ENCODE measurements at regions not wholly inside any gene's neighbourhood (a gene's known extent, or its start where the extent isn't known, plus 50 kb on each side); places are given as distances from the start of the nearest gene placed in this dataset.

DNA sequence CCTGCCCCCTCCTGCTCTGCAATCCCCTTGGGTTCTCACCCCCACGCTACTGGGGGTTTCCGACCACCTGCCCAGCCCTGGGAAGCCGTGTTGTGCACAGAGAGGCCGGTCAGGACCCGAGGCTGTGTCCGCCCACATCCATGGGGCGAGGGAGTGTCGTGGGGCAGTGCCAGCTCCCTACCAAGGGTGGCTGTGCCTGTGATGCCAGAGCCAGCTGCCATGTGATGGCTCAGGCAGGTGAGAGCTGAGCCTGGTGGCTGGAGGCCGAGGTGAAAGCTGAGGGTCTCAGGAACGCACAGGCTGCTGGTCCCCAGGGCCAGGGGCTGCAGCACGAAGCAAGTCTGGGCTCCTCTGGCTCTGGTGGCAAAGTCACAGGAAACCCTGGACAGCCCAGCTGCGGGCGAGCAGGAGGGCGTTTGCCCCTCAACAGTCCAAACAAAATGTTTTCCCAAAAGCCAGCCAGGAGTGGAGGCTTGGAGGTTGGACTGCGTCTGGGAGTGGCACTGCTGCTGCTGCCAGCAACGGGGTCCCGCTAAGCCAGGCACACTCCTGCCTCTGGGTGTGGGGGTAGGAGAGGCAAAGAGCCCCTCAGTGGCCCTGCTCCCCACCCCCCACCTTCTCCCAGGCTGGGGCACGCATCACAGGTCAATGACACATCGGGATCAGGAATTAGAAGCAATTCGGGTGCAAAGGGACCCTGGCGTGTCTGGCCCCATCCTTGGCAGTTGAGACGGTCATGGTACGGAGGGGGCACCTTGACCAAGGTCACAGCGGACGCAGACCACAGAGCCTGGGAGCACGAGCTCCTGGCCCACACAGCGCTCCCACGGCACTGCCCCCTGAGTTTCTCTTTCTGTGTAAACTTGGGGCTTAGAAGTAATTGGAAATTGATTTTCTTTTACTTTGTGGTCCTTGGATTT is 72.4 kb upstream of the GPC1 start:
- in situ Hi-C loops (cut with MboI; ENCODE audit: low sequenced_read_pairs): no loop called here
- ATAC-seq (ENCODE audit: low read depth) (no peak), DNase-seq (no peak)
- H2BK120ac ChIP-seq (ENCODE audit: low read depth, low read length): no peak overlapping the region
- no peak overlapping the region for H2BK20ac ChIP-seq (ENCODE audit: low read depth, low read length)
- H2AK5ac ChIP-seq (ENCODE audit: low read depth, low read length): no peak overlapping the region; the same call in 1 of the 2 replicates
- no peak overlapping the region for H2BK15ac ChIP-seq (ENCODE audit: low read depth, low read length)
- WGBS, 2 experiments (ENCODE audit: extremely low coverage in 2 of 2, insufficient read length in 1 of 2): 80% methylated on average over 11 of the region's 28 CpGs; no CpG with 5 or more reads in 1 of the 2 experiments
- peaks cover 4% of the 10 kb centered on the region for H3K9me1 ChIP-seq (ENCODE audit: insufficient read depth, low read length)
- H4K91ac ChIP-seq (ENCODE audit: insufficient read depth, low read depth, low read length): no peak overlapping the region; the same call in 1 of the 2 replicates
- H2AK9ac ChIP-seq (replicated peaks; ENCODE audit: low read depth, low read length, poor library complexity): no peak overlapping the region
- H3K14ac ChIP-seq (replicated peaks; ENCODE audit: low read depth, low read length): no peak overlapping the region
- dilution Hi-C loops (cut with HindIII; ENCODE audit: low sequenced_read_pairs, unreplicated experiment): no loop called here
- no peak overlapping the region for H3K27ac ChIP-seq (ENCODE audit: insufficient read depth, low read length)
- no peaks in the 10 kb centered on the region for H3K4me1 ChIP-seq (ENCODE audit: control insufficient read depth, insufficient read depth, low read length)
- no peak for TF ChIP-seq MAZ (IDR thresholded peaks at IDR 0.05; ENCODE audit: borderline replicate concordance, low read depth, low read length)
- TF ChIP-seq MAFK (IDR thresholded peaks at IDR 0.05; ENCODE audit: low read depth, low read length): no peak
- TF ChIP-seq, protein P1, sequence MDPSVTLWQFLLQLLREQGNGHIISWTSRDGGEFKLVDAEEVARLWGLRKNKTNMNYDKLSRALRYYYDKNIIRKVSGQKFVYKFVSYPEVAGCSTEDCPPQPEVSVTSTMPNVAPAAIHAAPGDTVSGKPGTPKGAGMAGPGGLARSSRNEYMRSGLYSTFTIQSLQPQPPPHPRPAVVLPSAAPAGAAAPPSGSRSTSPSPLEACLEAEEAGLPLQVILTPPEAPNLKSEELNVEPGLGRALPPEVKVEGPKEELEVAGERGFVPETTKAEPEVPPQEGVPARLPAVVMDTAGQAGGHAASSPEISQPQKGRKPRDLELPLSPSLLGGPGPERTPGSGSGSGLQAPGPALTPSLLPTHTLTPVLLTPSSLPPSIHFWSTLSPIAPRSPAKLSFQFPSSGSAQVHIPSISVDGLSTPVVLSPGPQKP (IDR thresholded peaks at IDR 0.05; ENCODE audit: borderline replicate concordance, low read depth, low read length): no peak
- TF ChIP-seq RCOR1 (IDR thresholded peaks at IDR 0.05; ENCODE audit: insufficient replicate concordance, low read length): no peak
- no peak for TF ChIP-seq FOS (IDR thresholded peaks at IDR 0.05; ENCODE audit: low read depth, low read length)
- no peak for TF ChIP-seq RAD21 (IDR thresholded peaks at IDR 0.05; ENCODE audit: low read length)
- TF ChIP-seq BHLHE40 (IDR thresholded peaks at IDR 0.05; ENCODE audit: low read depth, low read length): no peak
- TF ChIP-seq NFE2L2 (IDR thresholded peaks at IDR 0.05; ENCODE audit: low read depth, low read length): no peak
- TF ChIP-seq, protein P2, sequence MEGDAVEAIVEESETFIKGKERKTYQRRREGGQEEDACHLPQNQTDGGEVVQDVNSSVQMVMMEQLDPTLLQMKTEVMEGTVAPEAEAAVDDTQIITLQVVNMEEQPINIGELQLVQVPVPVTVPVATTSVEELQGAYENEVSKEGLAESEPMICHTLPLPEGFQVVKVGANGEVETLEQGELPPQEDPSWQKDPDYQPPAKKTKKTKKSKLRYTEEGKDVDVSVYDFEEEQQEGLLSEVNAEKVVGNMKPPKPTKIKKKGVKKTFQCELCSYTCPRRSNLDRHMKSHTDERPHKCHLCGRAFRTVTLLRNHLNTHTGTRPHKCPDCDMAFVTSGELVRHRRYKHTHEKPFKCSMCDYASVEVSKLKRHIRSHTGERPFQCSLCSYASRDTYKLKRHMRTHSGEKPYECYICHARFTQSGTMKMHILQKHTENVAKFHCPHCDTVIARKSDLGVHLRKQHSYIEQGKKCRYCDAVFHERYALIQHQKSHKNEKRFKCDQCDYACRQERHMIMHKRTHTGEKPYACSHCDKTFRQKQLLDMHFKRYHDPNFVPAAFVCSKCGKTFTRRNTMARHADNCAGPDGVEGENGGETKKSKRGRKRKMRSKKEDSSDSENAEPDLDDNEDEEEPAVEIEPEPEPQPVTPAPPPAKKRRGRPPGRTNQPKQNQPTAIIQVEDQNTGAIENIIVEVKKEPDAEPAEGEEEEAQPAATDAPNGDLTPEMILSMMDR (conservative IDR thresholded peaks at IDR 0.05; ENCODE audit: low read depth, low read length): no peak
- TF ChIP-seq CEBPB (IDR thresholded peaks at IDR 0.05; ENCODE audit: low read depth, low read length): no peak
- TF ChIP-seq SMC3 (IDR thresholded peaks at IDR 0.05; ENCODE audit: low read depth, low read length): no peak
- no peak for TF ChIP-seq CHD1 (IDR thresholded peaks at IDR 0.05; ENCODE audit: low read depth, low read length)
- TF ChIP-seq POLR2A (IDR thresholded peaks at IDR 0.05; ENCODE audit: low read depth, low read length): no peak
- no peak for TF ChIP-seq RFX5 (IDR thresholded peaks at IDR 0.05; ENCODE audit: low read depth, low read length)
- H3K36me3 ChIP-seq (ENCODE audit: control insufficient read depth, insufficient read depth, low read length): no peaks in the 10 kb centered on the region
- no peak overlapping the region for H4K8ac ChIP-seq (ENCODE audit: low read depth in 2 of 2, low read length in 2 of 2)
- H3K4me2 ChIP-seq (ENCODE audit: low read depth, low read length): no peak overlapping the region
- H3K23ac ChIP-seq (ENCODE audit: low read depth, low read length): no peak overlapping the region
- H3K79me1 ChIP-seq (ENCODE audit: low read depth in 1 of 2, low read length in 2 of 2): no peaks in the 10 kb centered on the region
- H3K9me3 ChIP-seq (ENCODE audit: control insufficient read depth, insufficient read depth, low read length): peaks cover 28% of the 10 kb centered on the region
- ChIA-PET POLR2A (ENCODE audit: unreplicated experiment) (no interaction called here), CTCF (no interaction called here)
- H3K27me3 ChIP-seq (ENCODE audit: control insufficient read depth, insufficient read depth, low read length): no peaks in the 10 kb centered on the region
- intact Hi-C loops (cut with micrococcal nuclease): no loop called here
- H2BK5ac ChIP-seq (ENCODE audit: low read depth, low read length, poor library complexity, severe bottlenecking): no peak overlapping the region
- H3K9ac ChIP-seq (ENCODE audit: low read depth, low read length): no peak overlapping the region
- no peak overlapping the region for H3K4ac ChIP-seq (ENCODE audit: low read depth, low read length)
- no peak overlapping the region for H2AFZ ChIP-seq (replicated peaks; ENCODE audit: low read length, poor library complexity)
- H3K56ac ChIP-seq (ENCODE audit: extremely low read depth, insufficient read depth, low read length): no peak overlapping the region
- no peak overlapping the region for H3K18ac ChIP-seq (ENCODE audit: low read depth, low read length)
- no peak overlapping the region for H4K5ac ChIP-seq (ENCODE audit: low read depth, low read length)
- H4K20me1 ChIP-seq (ENCODE audit: insufficient read depth, low read length): no peaks in the 10 kb centered on the region
- no peak overlapping the region for H3K4me3 ChIP-seq (ENCODE audit: insufficient read depth, low read depth, low read length)
- no TSS peak for BruUV-seq (replicated peaks)

Measured in IMR-90 (cell line).